NCI-H510A (cell line): ENCODE measurements at regions not wholly inside any gene's neighbourhood (a gene's known extent, or its start where the extent isn't known, plus 50 kb on each side); places are given as distances from the start of the nearest gene placed in this dataset.
"Not testable (repeated sequence)": the region's sequence is repeated elsewhere in the genome, so short reads cannot be mapped to it uniquely, and the experiment has no call there.

Source experiments
- DNase-seq: peaks from one replicate; lab custom pipeline; 2025; lab: John Stamatoyannopoulos, UW

- DNase-seq = no peak
These were observed 95.0 kb downstream of the FAM53A start for GRCh38 chr4:1589098-1589497.

- DNase-seq = no peak
These were observed 95.8 kb downstream of the FAM53A start for GRCh38 chr4:1588306-1588705.

GRCh38 chr4:1584498-1584897, 99.6 kb downstream of the FAM53A start:
- DNase-seq = no peak

- no peak for DNase-seq
These were observed 100.3 kb downstream of the FAM53A start for GRCh38 chr4:1583859-1584258.

GRCh38 chr4:1583051-1583785, 100.9 kb downstream of the FAM53A start:
- DNase-seq = no peak

GRCh38 chr4:1582227-1582626, 101.9 kb downstream of the FAM53A start:
- DNase-seq = no peak

- DNase-seq = not testable (repeated sequence)
These were observed 102.8 kb downstream of the FAM53A start for GRCh38 chr4:1581164-1581894.

- not testable (repeated sequence) for DNase-seq
These were observed 103.5 kb downstream of the FAM53A start for GRCh38 chr4:1580692-1581012.

- DNase-seq = no peak
These were observed 104.0 kb downstream of the FAM53A start for GRCh38 chr4:1579901-1580691.

GRCh38 chr4:1579001-1579900, 104.9 kb downstream of the FAM53A start:
- DNase-seq = no peak

GRCh38 chr4:1578251-1578773, 105.8 kb downstream of the FAM53A start:
- no peak for DNase-seq

- DNase-seq = no peak
These were observed 106.3 kb downstream of the FAM53A start for GRCh38 chr4:1577822-1578217.

- DNase-seq = no peak
These were observed 106.9 kb downstream of the FAM53A start for GRCh38 chr4:1576961-1577821.

GRCh38 chr4:1576304-1576960, 107.7 kb downstream of the FAM53A start:
- no peak for DNase-seq

GRCh38 chr4:1575418-1576303, 108.5 kb downstream of the FAM53A start:
- no peak for DNase-seq

GRCh38 chr4:1574601-1575417, 109.3 kb downstream of the FAM53A start:
- no peak for DNase-seq

- no peak for DNase-seq
These were observed 110.2 kb downstream of the FAM53A start for GRCh38 chr4:1573830-1574459.
